G401 (cell line): ENCODE measurements at regions not wholly inside any gene's neighbourhood (a gene's known extent, or its start where the extent isn't known, plus 50 kb on each side); places are given as distances from the start of the nearest gene placed in this dataset.

Source experiments
- DNase-seq: peaks from one replicate; pipeline ENCODE4 v3.0.0-alpha.2; 2015; ENCODE audit warnings: low spot score
- in situ Hi-C: cut with HindIII; loops from 2 replicates; pipeline ENCODE4 v1.10.0; 2016; ENCODE audit warnings: low sequenced_read_pairs, mixed read lengths

- in situ Hi-C loops: no loop called here
Measured at GRCh38 chr1:235925016-235925415, 58.3 kb upstream of the LYST start.

DNA sequence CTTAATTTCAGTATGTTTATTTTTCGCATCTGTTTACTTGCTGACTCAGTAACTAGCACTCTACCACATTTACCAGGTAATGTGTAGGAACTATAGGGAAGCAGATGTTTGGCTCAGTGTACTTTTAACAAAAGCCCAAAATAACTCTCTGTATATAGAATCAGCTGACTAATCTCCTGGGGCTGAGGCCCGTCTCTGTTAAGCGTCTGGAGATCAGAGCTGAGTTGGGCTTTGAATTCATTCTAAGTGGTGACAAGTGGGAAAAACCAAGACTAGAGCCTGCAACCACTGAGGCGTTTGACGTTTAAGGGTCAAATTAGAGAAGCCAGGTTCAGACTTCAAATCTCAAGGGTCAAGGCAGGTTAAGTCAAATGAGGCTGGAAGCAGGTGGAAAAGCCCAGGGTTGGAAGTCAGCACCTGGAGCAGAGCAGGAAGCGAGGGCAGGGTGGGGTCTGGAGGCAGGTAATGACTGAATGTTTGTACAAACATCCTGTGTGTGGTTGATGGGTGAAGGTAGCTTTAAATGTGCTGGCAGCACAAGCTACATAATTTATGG, 56.8 kb upstream of the LYST start:
- no peak for DNase-seq
- in situ Hi-C loops: no loop called here

More at GRCh38 chr1:235925016-235925415, 58.3 kb upstream of the LYST start:
- no peak for DNase-seq

DNA sequence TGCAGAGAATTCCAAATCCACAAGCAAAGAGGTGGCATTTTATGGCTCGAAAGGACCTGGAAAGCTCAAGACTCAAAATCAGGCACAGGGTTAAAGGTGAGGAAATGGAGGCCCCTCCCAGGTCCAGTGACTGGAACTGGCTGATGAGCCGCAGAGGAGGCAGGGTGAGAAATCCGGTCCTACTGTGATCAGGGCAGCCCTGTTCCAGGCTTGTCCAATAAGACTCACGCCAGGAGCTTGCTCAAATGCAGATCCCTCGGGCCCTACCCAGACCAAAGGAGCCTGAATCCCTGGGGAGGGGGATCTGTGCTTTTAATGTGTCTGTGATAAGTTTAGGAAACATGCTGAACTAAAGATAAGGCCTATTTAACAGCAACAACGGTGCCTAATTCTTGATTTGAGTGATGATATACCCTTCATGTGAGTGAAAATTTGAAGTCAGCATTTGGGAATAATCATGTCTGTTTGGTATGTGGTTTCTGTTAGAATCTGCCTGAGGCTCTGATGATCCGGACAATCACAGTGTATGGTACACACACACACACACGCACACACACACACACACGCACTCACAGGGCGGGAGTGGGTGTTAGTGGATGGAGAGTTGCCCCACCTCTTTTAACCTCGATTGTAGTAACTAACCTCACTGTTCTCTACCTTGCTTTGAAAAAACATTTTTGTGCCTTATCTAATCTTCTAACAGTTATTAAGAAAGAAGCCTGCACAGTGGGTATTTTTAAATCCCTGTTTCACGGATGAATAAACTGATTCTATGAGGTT, 54.1 kb upstream of the LYST start:
- DNase-seq: no peak
- in situ Hi-C loops: no loop called here

GRCh38 chr1:235919833-235920441, 53.2 kb upstream of the LYST start:
- DNase-seq: no peak
- in situ Hi-C loops: no loop called here

DNA sequence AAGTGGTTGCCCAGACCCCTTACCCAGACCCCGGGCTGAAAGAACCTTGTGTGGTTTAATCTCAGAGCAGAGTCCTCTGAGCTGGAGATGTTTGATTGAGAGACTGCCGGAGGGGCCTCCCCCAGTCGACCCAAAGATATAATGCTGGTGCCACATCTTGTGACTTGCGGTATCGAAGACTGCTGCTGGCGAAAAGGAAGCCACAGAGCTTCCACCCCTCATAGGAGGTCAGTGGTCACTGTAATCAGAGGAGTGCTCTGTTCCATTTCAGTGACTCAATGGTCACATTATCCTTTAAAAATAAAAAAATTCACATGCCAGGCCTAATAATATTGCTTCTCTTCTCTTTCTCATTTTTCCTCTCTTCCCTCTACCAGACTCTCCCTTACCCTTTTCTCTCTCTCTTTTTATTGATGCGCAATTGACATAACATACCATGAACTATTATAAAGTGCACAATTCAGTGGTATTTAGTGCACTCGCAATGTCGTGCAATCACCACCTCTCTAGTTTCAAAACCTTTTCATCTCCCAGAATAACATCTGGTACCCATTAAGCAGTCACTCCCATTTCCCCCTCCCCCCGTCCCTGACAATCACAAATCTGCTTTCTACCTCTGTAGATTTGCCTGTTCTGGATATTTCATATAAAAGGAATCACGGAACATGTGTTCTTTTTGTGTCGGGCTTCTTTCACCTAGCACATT, 52.6 kb upstream of the LYST start:
- in situ Hi-C loops: no loop called here
- no peak for DNase-seq

DNA sequence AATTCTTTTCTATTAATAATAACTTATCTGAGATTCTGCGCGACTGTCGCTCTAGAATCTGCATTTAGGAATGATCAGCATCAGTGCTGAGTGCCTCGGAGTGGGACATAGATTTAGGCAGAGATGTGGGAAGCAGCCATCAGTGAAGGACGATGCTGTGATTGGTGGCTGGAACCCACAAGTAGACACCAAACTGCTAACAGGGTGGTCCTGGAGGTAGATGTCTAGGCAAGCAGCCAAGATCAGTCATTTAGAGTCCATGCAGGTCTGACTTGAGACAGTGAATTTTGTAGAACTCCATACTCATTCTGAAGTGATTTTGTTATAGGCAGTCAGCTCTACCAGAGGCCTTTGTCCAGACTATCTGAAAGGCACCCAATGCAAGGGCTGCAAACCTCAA, 51.8 kb upstream of the LYST start:
- DNase-seq: no peak
- in situ Hi-C loops: no loop called here

GRCh38 chr1:235918032-235918431, 51.3 kb upstream of the LYST start:
- DNase-seq: peak; percentile 91
- in situ Hi-C loops: no loop called here

DNA sequence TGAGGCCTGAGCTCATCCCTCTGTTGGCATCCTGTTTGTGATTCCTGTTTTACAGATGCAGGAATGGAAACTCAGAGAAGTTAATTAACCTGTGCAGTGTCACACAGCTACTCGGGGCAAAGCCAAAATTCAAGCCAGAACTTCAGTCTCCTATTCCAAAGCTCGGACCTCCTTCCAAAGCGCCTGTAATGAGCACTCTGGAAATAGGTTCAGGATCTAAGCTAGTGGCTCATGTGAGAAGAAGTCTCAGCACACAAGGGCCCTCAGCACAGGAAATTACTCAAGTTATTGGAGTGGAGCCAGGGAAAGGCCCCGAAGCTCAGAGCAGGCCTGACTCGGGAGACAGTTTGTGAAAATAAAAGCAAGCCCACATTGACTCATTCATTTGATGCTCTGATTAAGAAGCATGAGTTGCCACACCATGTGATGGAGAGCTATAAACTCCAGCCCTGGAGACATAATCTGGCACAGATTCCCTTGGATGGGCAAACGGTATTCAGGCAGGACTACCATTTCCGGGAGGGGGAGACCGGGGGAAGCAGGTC, 50.6 kb upstream of the LYST start:
- in situ Hi-C loops: no loop called here
- DNase-seq: peak; percentile 76
